Muscle layer of duodenum (tissue), 2 donors: ENCODE measurements at regions not wholly inside any gene's neighbourhood (a gene's known extent, or its start where the extent isn't known, plus 50 kb on each side); places are given as distances from the start of the nearest gene placed in this dataset.
"Not testable (repeated sequence)": the region's sequence is repeated elsewhere in the genome, so short reads cannot be mapped to it uniquely, and the experiment has no call there.

ENCODE experiments used
- H3K27ac ChIP-seq: one replicate; pipeline ENCODE4 v1.7.0; 2013; ENCODE audit warnings: mild to moderate bottlenecking, low read length
- H3K27me3 ChIP-seq: one replicate; pipeline ENCODE4 v1.7.0; 2013; ENCODE audit warnings: low read depth, mild to moderate bottlenecking, control low read depth, low read length
- H3K36me3 ChIP-seq, 2 donors: one replicate each; pipeline ENCODE4 v1.7.0; 2013; ENCODE audit warnings: low read length in 2 of 2, control low read depth in 1 of 2, mild to moderate bottlenecking in 1 of 2; ENCODE audit not compliant: insufficient read depth in 2 of 2, control insufficient read depth in 1 of 2
- H3K4me1 ChIP-seq, 2 donors: one replicate each; pipeline ENCODE4 v1.7.0; 2013; ENCODE audit warnings: low read length in 2 of 2, mild to moderate bottlenecking in 2 of 2, control low read depth in 1 of 2, moderate library complexity in 1 of 2; ENCODE audit not compliant: insufficient read depth in 2 of 2, control insufficient read depth in 1 of 2
- H3K4me3 ChIP-seq, 2 donors: one replicate each; pipeline ENCODE4 v1.7.0; 2013; ENCODE audit warnings: low read length in 2 of 2, low read depth in 1 of 2, mild to moderate bottlenecking in 1 of 2
- H3K9me3 ChIP-seq, 2 donors: one replicate each; pipeline ENCODE4 v1.7.0; 2013; ENCODE audit warnings: low read length in 2 of 2, control low read depth in 1 of 2, mild to moderate bottlenecking in 1 of 2; ENCODE audit not compliant: control insufficient read depth in 1 of 2
- donor health status: healthy.

- Histone ChIP-seq H3K4me3 (no peak overlapping the region), H3K27ac (no peak overlapping the region), H3K27me3 (no peaks in the 10 kb centered on the region), H3K36me3 (no peaks in the 10 kb centered on the region), H3K4me1 (no peaks in the 10 kb centered on the region), H3K9me3 (no peaks in the 10 kb centered on the region)
These were observed 473.1 kb upstream of the UBE2E2 start for GRCh38 chr3:22729981-22730380.

- Histone ChIP-seq H3K27ac (no peak overlapping the region), H3K9me3 (no peaks in the 10 kb centered on the region), H3K36me3 (no peaks in the 10 kb centered on the region), H3K4me1 (no peaks in the 10 kb centered on the region), H3K27me3 (no peaks in the 10 kb centered on the region), H3K4me3 (no peak overlapping the region)
These were observed 472.4 kb upstream of the UBE2E2 start for GRCh38 chr3:22730701-22731100.

GRCh38 chr3:22731901-22732300 lies 471.2 kb upstream of the UBE2E2 start:
- Histone ChIP-seq H3K27me3 (no peaks in the 10 kb centered on the region), H3K36me3 (no peaks in the 10 kb centered on the region), H3K27ac (no peak overlapping the region), H3K4me1 (no peaks in the 10 kb centered on the region), H3K9me3 (no peaks in the 10 kb centered on the region), H3K4me3 (no peak overlapping the region)

GRCh38 chr3:22732641-22733040 lies 470.5 kb upstream of the UBE2E2 start:
- H3K36me3 ChIP-seq, result no peaks in the 10 kb centered on the region
- no peak overlapping the region for H3K4me3 ChIP-seq
- H3K27ac ChIP-seq, result no peak overlapping the region
- no peaks in the 10 kb centered on the region for H3K9me3 ChIP-seq
- H3K4me1 ChIP-seq, result no peaks in the 10 kb centered on the region
- H3K27me3 ChIP-seq, result no peaks in the 10 kb centered on the region

- H3K27me3 ChIP-seq, result no peaks in the 10 kb centered on the region
- no peaks in the 10 kb centered on the region for H3K4me1 ChIP-seq
- no peak overlapping the region for H3K27ac ChIP-seq
- no peaks in the 10 kb centered on the region for H3K9me3 ChIP-seq
- H3K4me3 ChIP-seq, result no peak overlapping the region
- no peaks in the 10 kb centered on the region for H3K36me3 ChIP-seq
These were observed 468.9 kb upstream of the UBE2E2 start for GRCh38 chr3:22734207-22734606.

- no peaks in the 10 kb centered on the region for H3K9me3 ChIP-seq
- H3K4me3 ChIP-seq, result no peak overlapping the region
- no peak overlapping the region for H3K27ac ChIP-seq
- no peaks in the 10 kb centered on the region for H3K4me1 ChIP-seq
- H3K27me3 ChIP-seq, result no peaks in the 10 kb centered on the region
- no peaks in the 10 kb centered on the region for H3K36me3 ChIP-seq
These were observed 468.4 kb upstream of the UBE2E2 start for GRCh38 chr3:22734756-22735155.

GRCh38 chr3:22735373-22735772 lies 467.8 kb upstream of the UBE2E2 start:
- no peaks in the 10 kb centered on the region for H3K4me1 ChIP-seq
- H3K27ac ChIP-seq, result no peak overlapping the region
- H3K9me3 ChIP-seq, result no peaks in the 10 kb centered on the region
- no peaks in the 10 kb centered on the region for H3K27me3 ChIP-seq
- H3K36me3 ChIP-seq, result no peaks in the 10 kb centered on the region
- no peak overlapping the region for H3K4me3 ChIP-seq

- H3K9me3 ChIP-seq, H3K4me3 ChIP-seq, H3K27me3 ChIP-seq, H3K4me1 ChIP-seq, H3K36me3 ChIP-seq, H3K27ac ChIP-seq: not testable (repeated sequence)
These were observed 459.7 kb upstream of the UBE2E2 start for GRCh38 chr3:22743386-22743785.

GRCh38 chr3:22745321-22745720 lies 457.8 kb upstream of the UBE2E2 start:
- H3K9me3 ChIP-seq, result no peaks in the 10 kb centered on the region
- no peak overlapping the region for H3K4me3 ChIP-seq
- H3K27me3 ChIP-seq, result no peaks in the 10 kb centered on the region
- H3K4me1 ChIP-seq, result no peaks in the 10 kb centered on the region
- no peak overlapping the region for H3K27ac ChIP-seq
- no peaks in the 10 kb centered on the region for H3K36me3 ChIP-seq

- Histone ChIP-seq H3K27me3 (no peaks in the 10 kb centered on the region), H3K9me3 (no peaks in the 10 kb centered on the region), H3K4me3 (no peak overlapping the region), H3K36me3 (no peaks in the 10 kb centered on the region), H3K27ac (no peak overlapping the region), H3K4me1 (no peaks in the 10 kb centered on the region)
These were observed 456.9 kb upstream of the UBE2E2 start for GRCh38 chr3:22746221-22746620.

GRCh38 chr3:22748453-22749045 lies 454.6 kb upstream of the UBE2E2 start:
- H3K36me3 ChIP-seq, result no peaks in the 10 kb centered on the region
- H3K9me3 ChIP-seq, result no peaks in the 10 kb centered on the region
- H3K27ac ChIP-seq, result no peak overlapping the region
- H3K27me3 ChIP-seq, result no peaks in the 10 kb centered on the region
- no peaks in the 10 kb centered on the region for H3K4me1 ChIP-seq
- H3K4me3 ChIP-seq, result no peak overlapping the region

- Histone ChIP-seq H3K4me3 (no peak overlapping the region), H3K36me3 (no peaks in the 10 kb centered on the region), H3K9me3 (peaks cover 0 to 7% of the 10 kb centered on the region in 2 donors), H3K27ac (no peak overlapping the region), H3K4me1 (no peaks in the 10 kb centered on the region), H3K27me3 (no peaks in the 10 kb centered on the region)
These were observed 443.4 kb upstream of the UBE2E2 start for GRCh38 chr3:22759636-22760310.
